GM19324 (cell line): ENCODE measurements at regions not wholly inside any gene's neighbourhood (a gene's known extent, or its start where the extent isn't known, plus 50 kb on each side); places are given as distances from the start of the nearest gene placed in this dataset.
"Not testable (repeated sequence)": the region's sequence is repeated elsewhere in the genome, so short reads cannot be mapped to it uniquely, and the experiment has no call there.

Source experiments
- ATAC-seq: cut with Tn5 transposase; IDR thresholded peaks from one replicate; pipeline ENCODE4 v1.9.1; 2021; ENCODE audit warnings: mild to moderate bottlenecking, moderate library complexity; ENCODE audit not compliant: unreplicated experiment, low FRiP score

DNA sequence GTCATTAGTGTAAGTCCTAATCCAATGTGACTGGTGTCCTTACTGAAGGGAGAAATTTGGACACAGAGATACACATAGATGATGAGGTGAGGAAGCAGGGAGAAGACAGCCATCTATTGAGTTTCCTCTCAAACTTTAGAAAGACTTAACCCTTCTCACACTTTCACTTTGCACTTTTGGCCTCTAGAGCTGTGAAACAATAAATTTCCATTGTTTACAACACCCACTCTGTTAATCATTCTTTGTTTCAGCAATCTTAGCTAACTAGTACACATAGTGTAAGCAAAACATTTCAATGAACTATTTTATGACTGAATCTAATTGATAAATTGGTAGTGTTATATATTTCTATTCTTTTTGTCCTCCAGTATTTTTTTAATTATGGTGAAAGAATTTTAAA, 1092.8 kb upstream of the POT1 start:
- no peak for ATAC-seq

DNA sequence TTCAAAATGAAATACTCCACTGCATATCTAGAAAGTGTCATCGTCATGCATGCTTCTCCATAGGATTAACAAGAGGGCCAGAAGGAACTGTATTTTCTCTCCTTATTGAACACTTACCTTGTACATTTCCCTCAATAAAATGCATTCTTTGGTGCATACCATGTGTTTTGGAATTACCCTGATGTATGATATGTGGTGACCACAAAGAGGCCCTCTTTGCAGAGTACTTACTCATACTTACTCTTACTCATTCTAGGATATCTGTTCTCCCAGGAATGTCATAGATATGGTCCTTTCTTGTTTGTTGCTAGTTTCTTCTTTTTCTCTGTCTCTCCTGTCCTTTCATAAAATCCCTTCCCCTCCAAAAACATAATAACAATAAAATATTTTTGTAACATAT, 1087.1 kb upstream of the POT1 start:
- ATAC-seq = no peak

DNA sequence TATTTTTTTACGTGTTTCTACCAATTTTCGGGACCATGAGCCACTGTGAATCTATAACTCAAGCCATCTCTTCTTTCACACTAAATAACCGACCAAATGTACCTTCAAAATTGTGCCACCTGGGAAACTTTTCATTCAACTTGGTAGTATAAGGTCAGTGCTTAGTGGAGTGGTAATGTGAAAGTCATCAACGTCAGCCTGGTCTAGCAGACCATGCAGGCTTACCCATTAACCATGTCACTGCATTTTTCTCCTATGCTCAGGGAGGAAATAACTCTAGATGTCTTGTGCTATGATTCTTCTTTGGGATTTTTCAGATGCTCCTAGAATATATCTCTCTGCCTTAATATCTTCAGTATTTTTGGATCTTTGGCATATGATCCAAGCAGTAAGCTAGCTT, 1075.4 kb upstream of the POT1 start:
- no peak for ATAC-seq

DNA sequence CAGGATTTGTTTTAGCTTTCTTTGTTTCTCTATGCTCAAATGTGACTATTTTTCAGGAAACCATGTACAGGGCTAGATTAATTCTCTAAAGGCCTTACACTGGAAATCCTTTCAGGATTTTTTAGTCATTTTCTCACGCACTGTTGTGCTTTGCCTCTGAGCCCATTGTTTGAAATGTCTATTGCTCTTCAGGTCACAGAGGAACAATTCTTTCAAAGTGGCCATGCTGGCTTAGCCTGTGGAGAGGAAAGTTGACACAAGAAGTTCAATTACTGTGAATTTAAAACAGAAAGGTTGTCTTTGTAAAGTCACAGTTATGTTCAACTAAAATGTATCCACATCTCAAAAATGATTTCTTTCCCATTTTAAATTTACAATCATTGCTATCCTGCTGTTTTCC, 1071.7 kb upstream of the POT1 start:
- ATAC-seq = no peak

DNA sequence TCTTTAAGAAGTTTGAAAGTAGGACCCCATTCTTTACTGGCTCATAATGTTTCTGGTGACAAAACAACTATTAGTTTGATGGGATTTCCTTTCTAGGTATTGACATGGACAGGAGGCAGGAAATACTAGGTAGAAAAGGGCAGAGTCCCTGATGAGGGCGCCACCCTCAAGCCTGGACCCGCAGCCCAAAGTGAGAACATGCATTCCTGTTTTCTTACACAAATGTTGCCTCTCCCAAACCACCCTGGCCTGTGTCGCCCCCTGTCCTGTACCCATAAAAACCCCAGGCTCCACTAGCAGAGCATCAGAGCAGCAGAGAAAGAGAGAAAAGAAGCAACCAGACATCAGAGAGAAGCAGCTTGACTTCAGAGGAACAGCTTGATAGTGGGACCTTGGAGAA, 1055.2 kb upstream of the POT1 start:
- ATAC-seq = no peak

DNA sequence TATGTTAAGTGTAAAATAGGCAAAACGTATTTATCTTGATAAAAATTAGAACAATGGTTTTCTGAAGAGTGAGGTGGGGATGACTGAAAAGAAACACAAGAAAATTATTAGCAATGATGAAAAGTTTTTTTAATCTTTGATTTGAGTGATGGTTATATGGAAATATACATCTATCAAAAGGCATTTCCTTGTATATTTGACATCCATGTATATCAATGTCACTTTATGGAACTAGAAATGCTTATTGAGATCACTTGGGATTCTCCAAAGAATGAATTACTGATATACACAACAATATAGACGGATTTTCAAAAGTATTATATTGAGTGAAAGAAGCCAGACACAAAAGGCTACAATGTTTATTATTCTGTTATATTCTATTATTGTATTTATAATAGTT, 1042.0 kb upstream of the POT1 start:
- no peak for ATAC-seq

DNA sequence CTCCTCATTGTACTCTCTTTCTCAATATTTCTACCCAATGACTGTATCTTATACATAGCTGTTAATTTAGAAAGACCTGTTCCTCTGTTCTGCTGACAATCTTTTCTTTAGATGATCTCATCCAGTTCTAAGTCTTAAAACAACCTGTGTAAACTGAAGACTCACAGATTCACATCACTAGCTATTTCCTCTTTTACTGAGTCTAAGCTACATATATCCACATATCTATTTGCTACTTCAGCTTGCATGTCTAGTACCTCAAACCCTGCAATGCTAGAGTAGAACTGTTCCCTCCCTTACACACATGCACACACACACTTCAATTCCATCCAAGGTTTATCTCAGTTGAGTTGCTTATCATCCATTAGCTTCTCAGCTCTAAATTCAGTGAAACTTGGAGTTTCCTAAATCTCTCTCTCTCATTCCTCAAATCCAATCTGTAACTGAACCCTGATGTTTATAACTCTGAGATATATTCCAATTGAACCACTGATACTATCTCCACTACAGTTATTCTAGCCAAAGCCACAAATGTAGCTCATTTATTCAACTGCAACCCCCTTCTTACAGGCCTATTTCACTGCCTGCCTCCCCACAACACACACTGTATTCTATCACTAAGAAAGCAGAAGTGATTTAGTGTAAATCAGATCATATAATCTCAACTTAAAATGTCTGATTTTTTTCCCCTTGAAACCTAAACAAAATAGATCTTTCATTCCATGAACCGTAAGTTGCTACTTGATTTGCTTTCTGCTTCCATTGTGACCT, 1036.8 kb upstream of the POT1 start:
- peak; percentile 89 for ATAC-seq

DNA sequence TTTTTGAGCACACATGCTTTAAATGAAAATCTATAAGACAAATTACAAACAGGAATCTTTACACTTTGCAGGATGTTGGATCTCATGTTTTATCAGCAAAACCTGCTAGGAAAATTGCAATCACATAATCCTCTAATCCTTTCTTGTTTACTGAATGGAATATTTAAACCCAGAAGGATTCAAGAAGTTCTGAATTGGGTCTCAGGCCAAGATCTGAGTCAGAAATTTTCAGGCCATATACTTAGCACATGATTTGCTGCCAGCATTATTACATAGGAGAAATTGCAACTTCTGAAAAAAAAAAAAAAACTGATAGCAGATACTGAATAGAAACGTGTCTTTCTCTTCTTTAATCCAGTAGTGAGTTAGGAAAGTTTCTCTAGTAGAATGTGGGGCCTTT, 1005.3 kb upstream of the POT1 start:
- no peak for ATAC-seq

DNA sequence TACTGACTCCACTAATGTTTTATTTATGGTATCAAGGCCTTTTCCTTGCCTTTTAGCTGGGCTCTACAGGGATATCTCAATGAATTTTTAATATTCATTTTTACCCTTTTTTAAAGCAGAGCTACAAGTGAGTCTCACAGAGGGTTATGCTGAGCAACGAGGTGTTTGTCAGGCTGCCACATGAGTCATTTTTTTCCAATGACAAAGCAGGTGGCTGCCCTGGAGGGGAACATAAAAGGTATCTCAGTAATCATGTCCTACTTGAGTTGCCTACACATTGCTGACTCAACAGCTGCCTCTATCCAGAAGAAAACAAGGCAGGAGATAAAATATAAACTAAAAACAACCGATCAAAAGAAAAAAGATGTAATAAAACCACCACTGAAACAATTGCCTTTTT, 1004.9 kb upstream of the POT1 start:
- no peak for ATAC-seq

DNA sequence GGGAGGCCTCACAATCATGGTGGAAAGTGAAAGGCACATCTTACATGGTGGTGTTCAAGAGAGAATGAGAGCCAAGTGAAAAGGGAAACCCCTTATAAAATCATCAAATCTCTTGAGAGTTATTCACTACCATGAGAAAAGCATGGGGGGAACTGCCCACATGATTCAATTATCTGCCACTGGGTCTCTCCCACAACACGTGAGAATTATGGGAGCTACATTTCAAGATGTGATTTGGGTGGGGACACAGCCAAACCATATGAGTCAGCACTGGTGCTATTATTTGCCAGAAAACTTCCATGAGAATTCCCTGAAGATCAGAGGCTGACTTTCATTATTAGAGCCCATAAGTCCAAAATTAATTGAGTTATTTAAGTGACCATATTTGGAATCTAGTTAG, 1001.2 kb upstream of the POT1 start:
- no peak for ATAC-seq

DNA sequence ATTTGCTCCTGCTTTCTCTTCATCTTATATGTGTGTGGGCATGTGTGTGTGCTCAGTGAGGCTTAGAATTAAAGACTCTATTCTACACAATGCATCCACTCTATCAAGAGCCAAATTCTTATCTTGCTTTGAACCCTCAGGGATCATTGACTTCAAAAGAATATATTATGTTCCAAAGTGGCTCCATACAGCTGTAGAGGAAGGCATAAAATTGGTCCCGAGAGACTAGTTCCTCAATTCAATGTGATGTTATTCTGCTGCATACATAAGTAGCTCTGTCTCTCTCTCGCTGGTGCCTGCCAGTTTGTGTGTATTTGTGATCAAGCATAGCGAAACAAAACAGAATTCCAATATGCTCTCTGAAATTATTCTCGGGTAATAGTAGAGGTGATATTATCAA, 997.9 kb upstream of the POT1 start:
- no peak for ATAC-seq

DNA sequence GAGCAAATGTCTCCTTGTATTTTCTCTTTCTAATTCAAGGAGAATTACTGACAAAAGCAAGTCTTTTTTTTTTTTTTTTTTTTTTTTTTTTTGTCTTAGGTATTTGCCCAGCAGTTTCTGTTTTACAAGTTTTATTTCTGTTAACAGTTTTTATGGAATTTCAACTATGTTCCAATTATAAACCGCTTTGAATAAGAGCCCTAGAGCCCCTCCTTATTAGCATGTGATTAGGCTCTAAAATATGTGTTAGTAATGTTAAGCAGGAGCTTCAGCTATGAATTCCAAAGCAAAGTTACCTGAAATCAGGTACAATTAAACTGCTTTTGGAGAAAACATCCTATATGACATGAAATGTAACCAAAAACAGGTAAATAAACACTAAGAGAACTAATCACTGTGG, 997.0 kb upstream of the POT1 start:
- no peak for ATAC-seq

DNA sequence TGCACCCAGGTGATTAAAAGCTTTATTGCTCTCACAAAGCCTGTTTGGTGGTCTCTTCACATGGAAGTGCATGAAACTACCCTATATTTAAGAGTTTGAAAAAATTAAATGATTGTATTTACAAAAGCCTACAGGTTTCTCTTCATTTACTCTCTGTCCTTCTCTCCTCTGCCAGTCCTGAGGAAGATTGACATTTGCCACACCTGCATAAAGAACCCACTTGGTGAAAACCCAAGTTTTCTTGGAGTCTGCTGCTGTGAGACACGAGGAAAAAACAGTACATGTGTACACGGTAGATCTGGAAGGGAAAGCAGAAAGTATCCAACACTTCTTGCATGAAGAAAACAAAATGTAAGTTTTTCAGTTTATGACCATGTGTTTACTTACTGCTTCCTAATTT, 994.4 kb upstream of the POT1 start:
- no peak for ATAC-seq

DNA sequence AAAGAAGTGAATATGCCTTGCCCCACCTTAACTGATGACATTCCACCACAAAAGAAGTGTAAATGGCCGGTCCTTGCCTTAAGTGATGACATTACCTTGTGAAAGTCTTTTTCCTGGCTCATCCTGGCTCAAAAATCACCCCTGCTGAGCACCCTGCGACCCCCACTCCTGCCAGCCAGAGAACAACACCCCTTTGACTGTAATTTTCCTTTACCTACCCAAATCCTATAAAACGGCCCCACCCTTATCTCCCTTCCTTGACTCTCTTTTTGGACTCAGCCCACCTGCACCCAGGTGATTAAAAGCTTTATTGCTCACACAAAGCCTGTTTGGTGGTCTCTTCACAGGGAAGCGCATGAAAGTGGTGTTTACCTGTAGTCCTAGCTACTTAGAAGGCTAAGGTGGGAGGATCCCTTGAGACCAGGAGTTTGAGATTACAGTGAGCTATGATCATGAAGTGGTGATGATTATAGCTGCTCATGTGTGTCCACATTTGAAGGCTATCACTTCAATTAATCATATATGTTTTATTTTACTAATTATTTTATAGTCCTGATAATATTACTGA, 985.8 kb upstream of the POT1 start:
- not testable (repeated sequence) for ATAC-seq

DNA sequence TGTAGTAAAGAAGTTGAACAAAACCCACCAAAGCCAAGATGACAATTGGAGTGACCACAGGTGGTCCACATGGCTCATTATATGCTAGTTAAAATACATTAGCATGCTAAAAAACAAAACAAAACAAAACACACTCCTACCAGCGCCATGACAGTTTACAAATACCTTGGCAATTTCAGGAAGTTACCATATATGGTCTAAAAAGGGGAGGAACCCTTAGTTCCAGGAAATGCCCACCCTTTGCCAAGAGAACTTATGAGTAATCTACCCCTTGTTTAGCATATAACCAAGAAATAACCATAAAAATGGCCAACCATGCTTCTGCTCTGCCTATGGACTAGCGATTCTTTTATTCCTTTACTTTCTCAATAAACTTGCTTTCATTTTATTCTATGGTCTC, 979.1 kb upstream of the POT1 start:
- no peak for ATAC-seq

DNA sequence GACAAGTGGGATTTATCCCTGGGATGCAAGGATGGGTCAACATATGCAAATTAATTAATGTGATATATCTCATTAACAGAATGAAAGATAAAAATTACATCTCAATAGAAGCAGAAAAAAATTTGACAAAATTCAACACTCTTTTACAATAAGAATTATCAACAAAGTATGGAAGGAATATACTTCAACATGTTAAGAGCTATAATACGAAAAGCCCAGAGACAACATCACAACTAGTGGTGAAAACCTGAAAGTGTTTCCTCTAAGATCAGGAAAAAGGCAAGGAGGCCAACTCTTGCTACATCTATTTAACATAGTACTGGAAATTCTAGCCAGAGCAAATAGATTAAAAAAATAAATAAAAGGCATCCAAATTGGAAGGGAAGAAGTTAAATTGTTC, 970.0 kb upstream of the POT1 start:
- ATAC-seq = no peak

DNA sequence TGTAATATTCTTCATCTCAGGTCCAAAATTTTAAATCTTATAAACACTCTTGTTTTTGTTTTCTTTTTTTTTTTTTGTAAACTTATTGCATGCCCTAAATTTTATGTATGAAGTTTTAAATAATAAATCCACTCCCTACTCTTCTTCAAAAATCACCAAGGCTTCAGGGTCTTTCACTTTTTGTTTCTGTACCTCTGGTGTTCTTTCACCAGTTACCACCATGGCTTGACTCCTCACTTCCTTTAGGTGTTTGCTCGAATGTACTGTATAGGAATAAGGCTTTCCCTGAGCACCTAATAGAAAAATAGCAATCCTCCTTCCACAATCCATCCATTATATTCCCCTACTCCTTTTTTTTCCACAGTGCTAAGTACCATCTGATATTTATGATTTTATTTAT, 962.8 kb upstream of the POT1 start:
- ATAC-seq = no peak

DNA sequence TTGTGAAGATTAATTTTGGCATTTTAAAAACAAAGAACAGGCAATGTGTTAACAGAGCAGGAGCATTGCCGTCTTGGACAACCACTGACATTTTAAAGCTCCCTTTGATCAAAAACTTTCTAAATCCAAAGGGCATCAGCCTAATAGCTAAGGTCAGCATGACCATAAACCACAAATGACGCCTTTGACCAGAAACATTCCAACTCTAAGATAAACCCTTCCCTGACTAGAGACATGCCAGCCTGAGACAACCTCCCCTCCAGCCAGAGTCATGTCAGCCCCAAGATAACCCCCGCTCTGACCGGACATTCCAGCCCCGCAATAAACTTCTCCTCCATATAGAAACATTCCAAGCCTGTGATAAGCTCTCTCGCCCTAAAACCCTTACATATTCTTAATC, 949.4 kb upstream of the POT1 start:
- ATAC-seq = no peak

DNA sequence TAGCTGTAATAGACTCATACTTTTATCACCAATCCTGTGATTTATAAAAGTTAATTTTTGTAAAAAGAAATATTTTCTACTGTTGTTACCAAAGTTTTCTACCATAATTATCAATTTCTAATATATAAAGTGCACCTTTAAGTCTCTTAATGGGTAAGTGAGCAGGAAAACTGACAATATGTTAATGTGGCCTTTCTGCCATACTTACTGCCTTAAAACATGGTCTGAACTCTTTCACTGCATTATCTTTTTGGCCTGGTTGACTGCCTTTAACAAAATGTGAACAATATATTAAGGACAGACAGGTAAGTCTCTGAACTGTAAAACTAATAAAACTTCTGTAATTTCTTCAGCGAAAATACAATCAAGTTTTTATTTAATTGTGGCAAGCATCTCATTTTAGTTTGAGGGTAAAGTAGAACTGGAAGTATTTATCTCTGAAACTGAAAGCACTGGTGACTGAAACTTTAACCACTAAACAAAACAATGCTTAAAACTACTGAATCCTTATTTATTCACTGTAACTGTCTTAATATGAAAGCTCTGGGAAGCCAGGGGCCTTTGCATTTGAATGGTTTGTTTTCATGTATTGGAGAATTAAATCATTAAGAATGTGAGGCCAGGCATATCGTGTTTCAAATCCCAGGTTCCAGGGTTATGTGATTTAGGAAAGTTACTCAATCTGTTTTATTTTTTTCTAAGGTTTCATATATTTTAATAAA, 948.8 kb upstream of the POT1 start:
- peak; percentile 87 for ATAC-seq

DNA sequence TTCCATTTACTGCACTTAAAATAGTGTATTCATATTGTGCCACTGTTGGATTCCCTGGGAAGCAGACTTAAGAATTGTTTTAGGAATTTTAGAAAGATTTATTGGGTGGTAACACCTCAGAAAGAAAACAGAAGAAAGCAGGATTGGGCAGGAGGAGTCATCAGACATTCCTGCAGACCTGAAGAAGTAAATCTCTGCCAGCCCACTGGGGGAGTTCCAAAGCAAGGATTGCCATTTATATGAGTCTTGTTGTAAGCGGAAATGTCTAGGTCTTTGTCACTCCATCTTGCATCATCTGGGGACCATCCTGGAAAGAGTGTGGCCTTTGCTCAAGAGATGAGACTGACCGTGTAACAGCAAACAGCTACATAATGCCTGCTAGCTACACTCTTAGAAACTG, 947.6 kb upstream of the POT1 start:
- no peak for ATAC-seq

DNA sequence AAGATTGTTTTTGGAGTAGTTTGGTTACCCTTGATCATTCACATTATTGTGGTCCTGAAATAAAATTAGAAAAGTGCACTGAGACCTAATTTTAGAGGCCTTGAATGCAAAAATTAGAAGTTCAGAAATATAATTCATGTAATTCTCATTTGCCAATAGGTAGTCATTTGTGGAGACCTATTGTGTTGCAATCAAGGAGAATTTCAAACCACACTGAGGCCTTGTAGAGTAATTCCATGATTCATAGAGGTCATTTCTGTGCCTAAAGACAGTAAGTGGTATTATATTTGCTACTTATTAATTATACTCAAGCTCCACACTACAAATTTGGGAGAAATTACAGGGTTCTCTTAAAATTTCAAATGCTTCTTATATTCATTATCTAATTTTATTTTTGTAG, 946.8 kb upstream of the POT1 start:
- ATAC-seq = no peak

DNA sequence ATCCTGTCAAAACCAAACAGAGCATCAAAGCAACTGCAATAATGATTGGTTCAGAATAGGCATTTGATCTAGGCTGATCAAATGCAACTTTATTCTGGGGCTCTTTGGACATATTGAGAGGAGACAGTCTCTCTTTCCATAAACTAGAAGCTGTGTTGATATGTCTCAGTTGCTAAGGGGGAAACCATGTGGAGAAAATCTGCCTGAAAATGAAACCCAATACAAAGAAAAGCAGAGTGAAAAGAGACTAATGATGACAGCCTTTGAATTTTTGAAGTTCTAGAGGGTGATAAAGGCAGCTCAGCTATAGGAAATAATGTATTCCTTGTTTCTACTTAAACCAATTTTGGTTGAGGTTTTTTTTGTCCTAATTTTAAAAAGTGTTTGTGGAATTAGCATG, 941.8 kb upstream of the POT1 start:
- peak; percentile 60 for ATAC-seq
